ENCODE measurements at regions not wholly inside any gene's neighbourhood (a gene's known extent, or its start where the extent isn't known, plus 50 kb on each side); places are given as distances from the start of the nearest gene placed in this dataset.

DNA sequence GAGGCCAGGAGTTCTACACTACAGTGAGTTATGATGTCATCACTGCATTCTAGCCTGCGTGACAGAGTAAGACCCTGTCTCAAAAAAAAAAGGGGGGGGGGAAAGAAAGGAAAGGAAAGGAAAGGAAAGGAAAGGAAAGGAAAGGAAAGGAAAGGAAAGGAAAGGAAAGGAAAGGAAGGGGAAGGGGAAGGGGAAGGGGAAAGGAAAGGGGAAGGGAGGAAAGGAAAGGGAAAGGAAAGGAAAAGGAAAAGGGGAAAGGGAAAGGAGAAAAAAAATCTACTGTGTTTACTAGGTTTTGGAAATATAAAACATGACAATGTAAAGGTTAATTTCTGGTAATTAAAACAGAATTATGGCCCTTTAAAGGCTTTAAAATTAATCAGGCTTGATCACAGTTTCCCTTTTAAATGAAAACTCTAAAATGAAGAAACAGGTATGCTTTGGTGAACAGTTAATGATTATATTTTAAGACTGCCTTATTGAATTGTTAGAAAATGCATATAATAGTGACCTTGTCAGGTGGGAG, 131.9 kb upstream of the POU5F2 start (continued):
- no peak for TF ChIP-seq ZNF644 (CRISPR knock-in tag; IDR thresholded peaks at IDR 0.05; ENCODE audit: low read depth)
- TF ChIP-seq, protein P1, sequence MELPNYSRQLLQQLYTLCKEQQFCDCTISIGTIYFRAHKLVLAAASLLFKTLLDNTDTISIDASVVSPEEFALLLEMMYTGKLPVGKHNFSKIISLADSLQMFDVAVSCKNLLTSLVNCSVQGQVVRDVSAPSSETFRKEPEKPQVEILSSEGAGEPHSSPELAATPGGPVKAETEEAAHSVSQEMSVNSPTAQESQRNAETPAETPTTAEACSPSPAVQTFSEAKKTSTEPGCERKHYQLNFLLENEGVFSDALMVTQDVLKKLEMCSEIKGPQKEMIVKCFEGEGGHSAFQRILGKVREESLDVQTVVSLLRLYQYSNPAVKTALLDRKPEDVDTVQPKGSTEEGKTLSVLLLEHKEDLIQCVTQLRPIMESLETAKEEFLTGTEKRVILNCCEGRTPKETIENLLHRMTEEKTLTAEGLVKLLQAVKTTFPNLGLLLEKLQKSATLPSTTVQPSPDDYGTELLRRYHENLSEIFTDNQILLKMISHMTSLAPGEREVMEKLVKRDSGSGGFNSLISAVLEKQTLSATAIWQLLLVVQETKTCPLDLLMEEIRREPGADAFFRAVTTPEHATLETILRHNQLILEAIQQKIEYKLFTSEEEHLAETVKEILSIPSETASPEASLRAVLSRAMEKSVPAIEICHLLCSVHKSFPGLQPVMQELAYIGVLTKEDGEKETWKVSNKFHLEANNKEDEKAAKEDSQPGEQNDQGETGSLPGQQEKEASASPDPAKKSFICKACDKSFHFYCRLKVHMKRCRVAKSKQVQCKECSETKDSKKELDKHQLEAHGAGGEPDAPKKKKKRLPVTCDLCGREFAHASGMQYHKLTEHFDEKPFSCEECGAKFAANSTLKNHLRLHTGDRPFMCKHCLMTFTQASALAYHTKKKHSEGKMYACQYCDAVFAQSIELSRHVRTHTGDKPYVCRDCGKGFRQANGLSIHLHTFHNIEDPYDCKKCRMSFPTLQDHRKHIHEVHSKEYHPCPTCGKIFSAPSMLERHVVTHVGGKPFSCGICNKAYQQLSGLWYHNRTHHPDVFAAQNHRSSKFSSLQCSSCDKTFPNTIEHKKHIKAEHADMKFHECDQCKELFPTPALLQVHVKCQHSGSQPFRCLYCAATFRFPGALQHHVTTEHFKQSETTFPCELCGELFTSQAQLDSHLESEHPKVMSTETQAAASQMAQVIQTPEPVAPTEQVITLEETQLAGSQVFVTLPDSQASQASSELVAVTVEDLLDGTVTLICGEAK (IDR thresholded peaks at IDR 0.05), result no peak
- TF ChIP-seq, protein P1 (CRISPR knock-in tag; IDR thresholded peaks at IDR 0.05), result no peak
- TF ChIP-seq, protein P2, sequence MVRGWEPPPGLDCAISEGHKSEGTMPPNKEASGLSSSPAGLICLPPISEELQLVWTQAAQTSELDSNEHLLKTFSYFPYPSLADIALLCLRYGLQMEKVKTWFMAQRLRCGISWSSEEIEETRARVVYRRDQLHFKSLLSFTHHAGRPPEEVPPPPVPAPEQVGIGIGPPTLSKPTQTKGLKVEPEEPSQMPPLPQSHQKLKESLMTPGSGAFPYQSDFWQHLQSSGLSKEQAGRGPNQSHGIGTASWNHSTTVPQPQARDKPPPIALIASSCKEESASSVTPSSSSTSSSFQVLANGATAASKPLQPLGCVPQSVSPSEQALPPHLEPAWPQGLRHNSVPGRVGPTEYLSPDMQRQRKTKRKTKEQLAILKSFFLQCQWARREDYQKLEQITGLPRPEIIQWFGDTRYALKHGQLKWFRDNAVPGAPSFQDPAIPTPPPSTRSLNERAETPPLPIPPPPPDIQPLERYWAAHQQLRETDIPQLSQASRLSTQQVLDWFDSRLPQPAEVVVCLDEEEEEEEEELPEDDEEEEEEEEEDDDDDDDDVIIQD (CRISPR knock-in tag; IDR thresholded peaks at IDR 0.05; ENCODE audit: low read depth), result no peak

All from HepG2 (cell line).